ENCODE measurements at regions not wholly inside any gene's neighbourhood (a gene's known extent, or its start where the extent isn't known, plus 50 kb on each side); places are given as distances from the start of the nearest gene placed in this dataset.

DNA sequence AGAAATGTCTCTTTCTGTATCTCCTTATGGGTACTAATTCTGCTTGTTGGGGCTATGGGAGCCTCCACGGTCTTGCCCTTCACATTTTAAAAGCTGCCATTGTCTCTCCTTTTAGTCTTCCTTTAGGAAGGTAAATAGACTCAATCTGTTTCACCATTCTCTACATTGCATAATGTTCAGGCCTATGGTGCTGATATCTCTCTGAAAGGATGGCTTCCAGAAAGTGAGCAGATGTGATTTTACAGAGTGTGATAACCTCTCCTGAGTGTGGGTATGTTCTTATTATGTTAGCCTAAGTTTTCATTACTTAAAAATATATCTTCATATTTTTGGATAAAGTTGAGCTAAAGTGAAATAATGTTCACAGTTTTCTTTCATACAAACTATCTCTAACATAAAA lies 254.0 kb upstream of the PITX2 start:
- no peak for TF ChIP-seq TAF1 (IDR thresholded peaks at IDR 0.05; ENCODE audit: low read depth)
- TF ChIP-seq, protein P1, sequence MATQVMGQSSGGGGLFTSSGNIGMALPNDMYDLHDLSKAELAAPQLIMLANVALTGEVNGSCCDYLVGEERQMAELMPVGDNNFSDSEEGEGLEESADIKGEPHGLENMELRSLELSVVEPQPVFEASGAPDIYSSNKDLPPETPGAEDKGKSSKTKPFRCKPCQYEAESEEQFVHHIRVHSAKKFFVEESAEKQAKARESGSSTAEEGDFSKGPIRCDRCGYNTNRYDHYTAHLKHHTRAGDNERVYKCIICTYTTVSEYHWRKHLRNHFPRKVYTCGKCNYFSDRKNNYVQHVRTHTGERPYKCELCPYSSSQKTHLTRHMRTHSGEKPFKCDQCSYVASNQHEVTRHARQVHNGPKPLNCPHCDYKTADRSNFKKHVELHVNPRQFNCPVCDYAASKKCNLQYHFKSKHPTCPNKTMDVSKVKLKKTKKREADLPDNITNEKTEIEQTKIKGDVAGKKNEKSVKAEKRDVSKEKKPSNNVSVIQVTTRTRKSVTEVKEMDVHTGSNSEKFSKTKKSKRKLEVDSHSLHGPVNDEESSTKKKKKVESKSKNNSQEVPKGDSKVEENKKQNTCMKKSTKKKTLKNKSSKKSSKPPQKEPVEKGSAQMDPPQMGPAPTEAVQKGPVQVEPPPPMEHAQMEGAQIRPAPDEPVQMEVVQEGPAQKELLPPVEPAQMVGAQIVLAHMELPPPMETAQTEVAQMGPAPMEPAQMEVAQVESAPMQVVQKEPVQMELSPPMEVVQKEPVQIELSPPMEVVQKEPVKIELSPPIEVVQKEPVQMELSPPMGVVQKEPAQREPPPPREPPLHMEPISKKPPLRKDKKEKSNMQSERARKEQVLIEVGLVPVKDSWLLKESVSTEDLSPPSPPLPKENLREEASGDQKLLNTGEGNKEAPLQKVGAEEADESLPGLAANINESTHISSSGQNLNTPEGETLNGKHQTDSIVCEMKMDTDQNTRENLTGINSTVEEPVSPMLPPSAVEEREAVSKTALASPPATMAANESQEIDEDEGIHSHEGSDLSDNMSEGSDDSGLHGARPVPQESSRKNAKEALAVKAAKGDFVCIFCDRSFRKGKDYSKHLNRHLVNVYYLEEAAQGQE (IDR thresholded peaks at IDR 0.05; ENCODE audit: low read depth): no peak
- no peak for TF ChIP-seq ZBTB7A (IDR thresholded peaks at IDR 0.05; ENCODE audit: low read depth)
- TF ChIP-seq TCF12 (IDR thresholded peaks at IDR 0.05; ENCODE audit: low read depth): no peak
- TF ChIP-seq CEBPB (IDR thresholded peaks at IDR 0.05): no peak
- TF ChIP-seq RAD21 (IDR thresholded peaks at IDR 0.05; ENCODE audit: low read depth): no peak
- TF ChIP-seq CREB1 (IDR thresholded peaks at IDR 0.05; ENCODE audit: low read depth): no peak
- no peak for TF ChIP-seq TEAD4 (IDR thresholded peaks at IDR 0.05)
- no peak for TF ChIP-seq EP300 (IDR thresholded peaks at IDR 0.05; ENCODE audit: borderline replicate concordance)
- no peak for TF ChIP-seq EGR1 (IDR thresholded peaks at IDR 0.05)
- TF ChIP-seq NFIC (IDR thresholded peaks at IDR 0.05): no peak
- no peak for TF ChIP-seq FOXM1 (IDR thresholded peaks at IDR 0.05; ENCODE audit: borderline replicate concordance, low read depth)
- TF ChIP-seq, protein P2, sequence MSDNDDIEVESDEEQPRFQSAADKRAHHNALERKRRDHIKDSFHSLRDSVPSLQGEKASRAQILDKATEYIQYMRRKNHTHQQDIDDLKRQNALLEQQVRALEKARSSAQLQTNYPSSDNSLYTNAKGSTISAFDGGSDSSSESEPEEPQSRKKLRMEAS (IDR thresholded peaks at IDR 0.05): no peak
- TF ChIP-seq, protein P3, sequence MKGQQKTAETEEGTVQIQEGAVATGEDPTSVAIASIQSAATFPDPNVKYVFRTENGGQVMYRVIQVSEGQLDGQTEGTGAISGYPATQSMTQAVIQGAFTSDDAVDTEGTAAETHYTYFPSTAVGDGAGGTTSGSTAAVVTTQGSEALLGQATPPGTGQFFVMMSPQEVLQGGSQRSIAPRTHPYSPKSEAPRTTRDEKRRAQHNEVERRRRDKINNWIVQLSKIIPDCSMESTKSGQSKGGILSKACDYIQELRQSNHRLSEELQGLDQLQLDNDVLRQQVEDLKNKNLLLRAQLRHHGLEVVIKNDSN (IDR thresholded peaks at IDR 0.05): no peak
- TF ChIP-seq YY1 (IDR thresholded peaks at IDR 0.05; ENCODE audit: low read depth): no peak

DNA sequence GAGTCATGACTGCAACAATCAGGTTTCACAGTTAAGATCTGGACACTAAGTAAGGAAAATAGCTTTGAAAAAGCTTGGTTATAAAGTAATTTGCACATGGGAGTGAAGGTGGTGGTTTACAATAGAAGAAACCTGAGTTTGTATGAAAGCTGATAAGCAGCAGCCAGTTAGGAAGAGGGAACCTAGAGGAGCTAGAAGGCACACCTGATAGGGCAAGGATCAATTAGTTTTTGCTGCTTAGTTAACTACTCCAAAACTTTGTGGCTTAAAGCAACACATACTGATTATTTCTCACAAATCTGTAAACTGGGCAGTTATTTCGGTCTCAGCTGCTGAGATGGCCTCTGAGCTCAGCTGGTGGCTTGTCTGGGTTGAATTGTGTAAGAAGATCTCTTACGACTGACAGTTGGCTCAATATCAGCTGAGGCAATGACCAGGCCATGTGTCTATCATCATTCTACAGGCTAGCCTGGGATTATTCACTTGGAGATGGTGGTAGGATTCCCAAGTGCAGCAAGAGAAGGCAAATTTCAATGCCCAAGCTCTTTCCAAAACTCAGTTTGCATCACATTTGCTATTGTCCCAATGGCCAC lies 255.0 kb upstream of the PITX2 start:
- TF ChIP-seq, protein P3 (IDR thresholded peaks at IDR 0.05): no peak
- TF ChIP-seq TCF12 (IDR thresholded peaks at IDR 0.05; ENCODE audit: low read depth) (no peak), YY1 (IDR thresholded peaks at IDR 0.05; ENCODE audit: low read depth) (no peak), NFIC (IDR thresholded peaks at IDR 0.05) (no peak)

GRCh38 chr4:110878413-110878812 lies 255.5 kb upstream of the PITX2 start:
- TF ChIP-seq TCF12 (IDR thresholded peaks at IDR 0.05; ENCODE audit: low read depth): no peak
- TF ChIP-seq, protein P2 (IDR thresholded peaks at IDR 0.05): no peak
- no peak for TF ChIP-seq CEBPB (IDR thresholded peaks at IDR 0.05)
- TF ChIP-seq NFIC (IDR thresholded peaks at IDR 0.05): no peak
- no peak for TF ChIP-seq EP300 (IDR thresholded peaks at IDR 0.05; ENCODE audit: borderline replicate concordance)
- no peak for TF ChIP-seq EGR1 (IDR thresholded peaks at IDR 0.05)
- TF ChIP-seq RAD21 (IDR thresholded peaks at IDR 0.05; ENCODE audit: low read depth): no peak
- TF ChIP-seq CREB1 (IDR thresholded peaks at IDR 0.05; ENCODE audit: low read depth): no peak
- TF ChIP-seq ZBTB7A (IDR thresholded peaks at IDR 0.05; ENCODE audit: low read depth): no peak
- no peak for TF ChIP-seq TAF1 (IDR thresholded peaks at IDR 0.05; ENCODE audit: low read depth)
- TF ChIP-seq YY1 (IDR thresholded peaks at IDR 0.05; ENCODE audit: low read depth): no peak
- TF ChIP-seq FOXM1 (IDR thresholded peaks at IDR 0.05; ENCODE audit: borderline replicate concordance, low read depth): no peak
- TF ChIP-seq, protein P3 (IDR thresholded peaks at IDR 0.05): no peak
- TF ChIP-seq, protein P1 (IDR thresholded peaks at IDR 0.05; ENCODE audit: low read depth): no peak
- TF ChIP-seq TEAD4 (IDR thresholded peaks at IDR 0.05): no peak

- TF ChIP-seq, protein P2 (IDR thresholded peaks at IDR 0.05): no peak
- TF ChIP-seq CREB1 (IDR thresholded peaks at IDR 0.05; ENCODE audit: low read depth) (no peak), ZBTB7A (IDR thresholded peaks at IDR 0.05; ENCODE audit: low read depth) (no peak), CEBPB (IDR thresholded peaks at IDR 0.05) (no peak), TAF1 (IDR thresholded peaks at IDR 0.05; ENCODE audit: low read depth) (no peak), NFIC (IDR thresholded peaks at IDR 0.05) (no peak), TEAD4 (IDR thresholded peaks at IDR 0.05) (no peak), EP300 (IDR thresholded peaks at IDR 0.05; ENCODE audit: borderline replicate concordance) (no peak), EGR1 (IDR thresholded peaks at IDR 0.05) (no peak), FOXM1 (IDR thresholded peaks at IDR 0.05; ENCODE audit: borderline replicate concordance, low read depth) (no peak)
Observed at GRCh38 chr4:110878956-110879355, 256.1 kb upstream of the PITX2 start.

GRCh38 chr4:110886270-110886669 lies 263.4 kb upstream of the PITX2 start:
- TF ChIP-seq EGR1 (IDR thresholded peaks at IDR 0.05) (no peak), ZBTB7A (IDR thresholded peaks at IDR 0.05; ENCODE audit: low read depth) (no peak), RAD21 (IDR thresholded peaks at IDR 0.05; ENCODE audit: low read depth) (no peak), YY1 (IDR thresholded peaks at IDR 0.05; ENCODE audit: low read depth) (no peak), TCF12 (IDR thresholded peaks at IDR 0.05; ENCODE audit: low read depth) (no peak), EP300 (IDR thresholded peaks at IDR 0.05; ENCODE audit: borderline replicate concordance) (no peak), TEAD4 (IDR thresholded peaks at IDR 0.05) (no peak), FOXM1 (IDR thresholded peaks at IDR 0.05; ENCODE audit: borderline replicate concordance, low read depth) (no peak), CREB1 (IDR thresholded peaks at IDR 0.05; ENCODE audit: low read depth) (no peak), NFIC (IDR thresholded peaks at IDR 0.05) (no peak), TAF1 (IDR thresholded peaks at IDR 0.05; ENCODE audit: low read depth) (no peak), CEBPB (IDR thresholded peaks at IDR 0.05) (no peak)
- TF ChIP-seq, protein P2 (IDR thresholded peaks at IDR 0.05): no peak
- TF ChIP-seq, protein P3 (IDR thresholded peaks at IDR 0.05): no peak

All from Ishikawa (cell line).